ENCODE measurements at regions not wholly inside any gene's neighbourhood (a gene's known extent, or its start where the extent isn't known, plus 50 kb on each side); places are given as distances from the start of the nearest gene placed in this dataset.
"Not testable (repeated sequence)": the region's sequence is repeated elsewhere in the genome, so short reads cannot be mapped to it uniquely, and the experiment has no call there.

- DNase-seq: no peak
Observed at GRCh38 chr1:112855152-112855828, 100.7 kb downstream of the SLC16A1 start.

GRCh38 chr1:112854368-112854984 lies 101.5 kb downstream of the SLC16A1 start:
- DNase-seq: not testable (repeated sequence)

GRCh38 chr1:112853915-112854314 lies 102.1 kb downstream of the SLC16A1 start:
- DNase-seq: not testable (repeated sequence)

- DNase-seq: no peak
Observed at GRCh38 chr1:112852934-112853333, 103.1 kb downstream of the SLC16A1 start.

- DNase-seq: no peak
Observed at GRCh38 chr1:112852276-112852675, 103.7 kb downstream of the SLC16A1 start.

GRCh38 chr1:112850034-112850757 lies 105.8 kb downstream of the SLC16A1 start:
- no peak for DNase-seq

GRCh38 chr1:112849425-112850033 lies 106.5 kb downstream of the SLC16A1 start:
- DNase-seq: no peak

- DNase-seq: no peak
Observed at GRCh38 chr1:112841825-112842224, 114.2 kb downstream of the SLC16A1 start.

- DNase-seq: no peak
Observed at GRCh38 chr1:112840631-112841624, 115.1 kb downstream of the SLC16A1 start.

GRCh38 chr1:112836642-112837041 lies 119.4 kb downstream of the SLC16A1 start:
- no peak for DNase-seq

- no peak for DNase-seq
Observed at GRCh38 chr1:112833806-112834205, 118.7 kb upstream of the PPM1J start.

- not testable (repeated sequence) for DNase-seq
Observed at GRCh38 chr1:112832259-112832658, 117.1 kb upstream of the PPM1J start.

GRCh38 chr1:112829691-112830090 lies 114.6 kb upstream of the PPM1J start:
- DNase-seq: not testable (repeated sequence)

GRCh38 chr1:112828716-112829115 lies 113.6 kb upstream of the PPM1J start:
- no peak for DNase-seq

GRCh38 chr1:112827391-112827790 lies 112.3 kb upstream of the PPM1J start:
- not testable (repeated sequence) for DNase-seq

GRCh38 chr1:112826217-112826944 lies 111.2 kb upstream of the PPM1J start:
- DNase-seq: no peak

GRCh38 chr1:112825563-112826216 lies 110.6 kb upstream of the PPM1J start:
- DNase-seq: not testable (repeated sequence)

- DNase-seq: not testable (repeated sequence)
Observed at GRCh38 chr1:112825075-112825474, 109.9 kb upstream of the PPM1J start.

- DNase-seq: not testable (repeated sequence)
Observed at GRCh38 chr1:112821307-112822063, 106.4 kb upstream of the PPM1J start.
